ENCODE measurements at regions not wholly inside any gene's neighbourhood (a gene's known extent, or its start where the extent isn't known, plus 50 kb on each side); places are given as distances from the start of the nearest gene placed in this dataset.

DNA sequence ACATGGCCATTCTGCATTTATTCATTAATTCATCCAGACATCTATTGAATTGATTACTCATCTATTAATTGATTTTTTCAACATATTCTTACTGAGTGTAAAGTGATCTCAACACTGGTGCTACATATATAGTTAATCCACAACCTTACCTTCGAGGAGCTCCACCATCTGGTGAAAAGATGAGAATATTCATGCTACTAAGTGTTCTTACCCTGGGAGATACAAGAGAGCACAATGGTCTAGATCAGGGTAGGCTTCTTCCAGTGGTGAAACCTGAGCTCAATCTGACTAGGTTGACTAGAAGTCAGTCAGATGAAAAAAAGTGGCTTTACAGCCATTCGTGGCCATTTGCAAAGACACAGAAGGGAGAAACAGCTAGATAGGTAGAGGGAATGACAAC lies 507.4 kb downstream of the ANKRD7 start:
- TF ChIP-seq, protein P1, sequence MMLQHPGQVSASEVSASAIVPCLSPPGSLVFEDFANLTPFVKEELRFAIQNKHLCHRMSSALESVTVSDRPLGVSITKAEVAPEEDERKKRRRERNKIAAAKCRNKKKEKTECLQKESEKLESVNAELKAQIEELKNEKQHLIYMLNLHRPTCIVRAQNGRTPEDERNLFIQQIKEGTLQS (IDR thresholded peaks at IDR 0.05), result no peak
- TF ChIP-seq, protein P2, sequence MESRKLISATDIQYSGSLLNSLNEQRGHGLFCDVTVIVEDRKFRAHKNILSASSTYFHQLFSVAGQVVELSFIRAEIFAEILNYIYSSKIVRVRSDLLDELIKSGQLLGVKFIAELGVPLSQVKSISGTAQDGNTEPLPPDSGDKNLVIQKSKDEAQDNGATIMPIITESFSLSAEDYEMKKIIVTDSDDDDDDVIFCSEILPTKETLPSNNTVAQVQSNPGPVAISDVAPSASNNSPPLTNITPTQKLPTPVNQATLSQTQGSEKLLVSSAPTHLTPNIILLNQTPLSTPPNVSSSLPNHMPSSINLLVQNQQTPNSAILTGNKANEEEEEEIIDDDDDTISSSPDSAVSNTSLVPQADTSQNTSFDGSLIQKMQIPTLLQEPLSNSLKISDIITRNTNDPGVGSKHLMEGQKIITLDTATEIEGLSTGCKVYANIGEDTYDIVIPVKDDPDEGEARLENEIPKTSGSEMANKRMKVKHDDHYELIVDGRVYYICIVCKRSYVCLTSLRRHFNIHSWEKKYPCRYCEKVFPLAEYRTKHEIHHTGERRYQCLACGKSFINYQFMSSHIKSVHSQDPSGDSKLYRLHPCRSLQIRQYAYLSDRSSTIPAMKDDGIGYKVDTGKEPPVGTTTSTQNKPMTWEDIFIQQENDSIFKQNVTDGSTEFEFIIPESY (IDR thresholded peaks at IDR 0.05), result no peak
- TF ChIP-seq TAF1 (conservative IDR thresholded peaks at IDR 0.05) (no peak), YY1 (IDR thresholded peaks at IDR 0.05) (no peak), GABPA (IDR thresholded peaks at IDR 0.05 in 1 of 2, conservative IDR thresholded peaks at IDR 0.05 in 1 of 2) (no peak), EGR1 (IDR thresholded peaks at IDR 0.05; ENCODE audit: low read depth in 2 of 2) (no peak), HNF4G (IDR thresholded peaks at IDR 0.05) (no peak), JUND (IDR thresholded peaks at IDR 0.05) (no peak), HNF4A (conservative IDR thresholded peaks at IDR 0.05) (no peak), RAD21 (IDR thresholded peaks at IDR 0.05) (no peak)
- TF ChIP-seq, protein P3, sequence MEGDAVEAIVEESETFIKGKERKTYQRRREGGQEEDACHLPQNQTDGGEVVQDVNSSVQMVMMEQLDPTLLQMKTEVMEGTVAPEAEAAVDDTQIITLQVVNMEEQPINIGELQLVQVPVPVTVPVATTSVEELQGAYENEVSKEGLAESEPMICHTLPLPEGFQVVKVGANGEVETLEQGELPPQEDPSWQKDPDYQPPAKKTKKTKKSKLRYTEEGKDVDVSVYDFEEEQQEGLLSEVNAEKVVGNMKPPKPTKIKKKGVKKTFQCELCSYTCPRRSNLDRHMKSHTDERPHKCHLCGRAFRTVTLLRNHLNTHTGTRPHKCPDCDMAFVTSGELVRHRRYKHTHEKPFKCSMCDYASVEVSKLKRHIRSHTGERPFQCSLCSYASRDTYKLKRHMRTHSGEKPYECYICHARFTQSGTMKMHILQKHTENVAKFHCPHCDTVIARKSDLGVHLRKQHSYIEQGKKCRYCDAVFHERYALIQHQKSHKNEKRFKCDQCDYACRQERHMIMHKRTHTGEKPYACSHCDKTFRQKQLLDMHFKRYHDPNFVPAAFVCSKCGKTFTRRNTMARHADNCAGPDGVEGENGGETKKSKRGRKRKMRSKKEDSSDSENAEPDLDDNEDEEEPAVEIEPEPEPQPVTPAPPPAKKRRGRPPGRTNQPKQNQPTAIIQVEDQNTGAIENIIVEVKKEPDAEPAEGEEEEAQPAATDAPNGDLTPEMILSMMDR (IDR thresholded peaks at IDR 0.05; ENCODE audit: low read depth, low read length, missing input control), result no peak
- TF ChIP-seq, protein P4, sequence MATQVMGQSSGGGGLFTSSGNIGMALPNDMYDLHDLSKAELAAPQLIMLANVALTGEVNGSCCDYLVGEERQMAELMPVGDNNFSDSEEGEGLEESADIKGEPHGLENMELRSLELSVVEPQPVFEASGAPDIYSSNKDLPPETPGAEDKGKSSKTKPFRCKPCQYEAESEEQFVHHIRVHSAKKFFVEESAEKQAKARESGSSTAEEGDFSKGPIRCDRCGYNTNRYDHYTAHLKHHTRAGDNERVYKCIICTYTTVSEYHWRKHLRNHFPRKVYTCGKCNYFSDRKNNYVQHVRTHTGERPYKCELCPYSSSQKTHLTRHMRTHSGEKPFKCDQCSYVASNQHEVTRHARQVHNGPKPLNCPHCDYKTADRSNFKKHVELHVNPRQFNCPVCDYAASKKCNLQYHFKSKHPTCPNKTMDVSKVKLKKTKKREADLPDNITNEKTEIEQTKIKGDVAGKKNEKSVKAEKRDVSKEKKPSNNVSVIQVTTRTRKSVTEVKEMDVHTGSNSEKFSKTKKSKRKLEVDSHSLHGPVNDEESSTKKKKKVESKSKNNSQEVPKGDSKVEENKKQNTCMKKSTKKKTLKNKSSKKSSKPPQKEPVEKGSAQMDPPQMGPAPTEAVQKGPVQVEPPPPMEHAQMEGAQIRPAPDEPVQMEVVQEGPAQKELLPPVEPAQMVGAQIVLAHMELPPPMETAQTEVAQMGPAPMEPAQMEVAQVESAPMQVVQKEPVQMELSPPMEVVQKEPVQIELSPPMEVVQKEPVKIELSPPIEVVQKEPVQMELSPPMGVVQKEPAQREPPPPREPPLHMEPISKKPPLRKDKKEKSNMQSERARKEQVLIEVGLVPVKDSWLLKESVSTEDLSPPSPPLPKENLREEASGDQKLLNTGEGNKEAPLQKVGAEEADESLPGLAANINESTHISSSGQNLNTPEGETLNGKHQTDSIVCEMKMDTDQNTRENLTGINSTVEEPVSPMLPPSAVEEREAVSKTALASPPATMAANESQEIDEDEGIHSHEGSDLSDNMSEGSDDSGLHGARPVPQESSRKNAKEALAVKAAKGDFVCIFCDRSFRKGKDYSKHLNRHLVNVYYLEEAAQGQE (IDR thresholded peaks at IDR 0.05), result no peak
- TF ChIP-seq, protein P5, sequence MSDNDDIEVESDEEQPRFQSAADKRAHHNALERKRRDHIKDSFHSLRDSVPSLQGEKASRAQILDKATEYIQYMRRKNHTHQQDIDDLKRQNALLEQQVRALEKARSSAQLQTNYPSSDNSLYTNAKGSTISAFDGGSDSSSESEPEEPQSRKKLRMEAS (IDR thresholded peaks at IDR 0.05), result no peak

Measured in liver (tissue), 3 donors.